ENCODE measurements at regions not wholly inside any gene's neighbourhood (a gene's known extent, or its start where the extent isn't known, plus 50 kb on each side); places are given as distances from the start of the nearest gene placed in this dataset.

DNA sequence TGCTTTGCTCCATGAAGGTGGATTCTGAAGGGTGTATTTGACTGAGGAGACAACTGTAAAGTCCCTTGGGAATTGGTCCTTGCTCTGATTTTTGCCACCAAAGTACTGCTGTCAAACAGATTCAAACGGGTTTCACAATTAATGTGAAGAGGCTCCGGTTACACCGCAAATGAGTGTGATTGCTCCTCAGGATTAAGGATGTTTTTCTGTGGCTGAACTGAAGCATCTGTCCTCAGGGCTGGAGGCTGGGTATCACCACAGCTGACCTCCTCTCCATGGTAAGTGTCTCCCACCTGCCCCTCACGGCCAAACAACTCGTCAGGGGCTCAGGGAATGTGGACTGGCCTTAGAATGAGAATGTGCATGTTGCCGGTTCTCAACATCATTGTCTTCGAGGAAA lies 130.4 kb upstream of the NDUFV2 start:
- Histone ChIP-seq H3K36me3 (no peaks in the 10 kb centered on the region), H3K4me1 (no peaks in the 10 kb centered on the region), H3K9me3 (no peaks in the 10 kb centered on the region), H3K4me3 (no peak overlapping the region), H3K27ac (no peak overlapping the region), H3K27me3 (no peaks in the 10 kb centered on the region)
- intact Hi-C loops (cut with DNase I) = no loop called here
- no peak for DNase-seq (ENCODE audit: extremely low spot score in 2 of 2)
- no peak for TF ChIP-seq POLR2AphosphoS5 (IDR thresholded peaks at IDR 0.05; ENCODE audit: insufficient read depth in 1 of 2, low read depth in 1 of 2)
- no peak for TF ChIP-seq POLR2A (IDR thresholded peaks at IDR 0.05)
- TF ChIP-seq, protein P1, sequence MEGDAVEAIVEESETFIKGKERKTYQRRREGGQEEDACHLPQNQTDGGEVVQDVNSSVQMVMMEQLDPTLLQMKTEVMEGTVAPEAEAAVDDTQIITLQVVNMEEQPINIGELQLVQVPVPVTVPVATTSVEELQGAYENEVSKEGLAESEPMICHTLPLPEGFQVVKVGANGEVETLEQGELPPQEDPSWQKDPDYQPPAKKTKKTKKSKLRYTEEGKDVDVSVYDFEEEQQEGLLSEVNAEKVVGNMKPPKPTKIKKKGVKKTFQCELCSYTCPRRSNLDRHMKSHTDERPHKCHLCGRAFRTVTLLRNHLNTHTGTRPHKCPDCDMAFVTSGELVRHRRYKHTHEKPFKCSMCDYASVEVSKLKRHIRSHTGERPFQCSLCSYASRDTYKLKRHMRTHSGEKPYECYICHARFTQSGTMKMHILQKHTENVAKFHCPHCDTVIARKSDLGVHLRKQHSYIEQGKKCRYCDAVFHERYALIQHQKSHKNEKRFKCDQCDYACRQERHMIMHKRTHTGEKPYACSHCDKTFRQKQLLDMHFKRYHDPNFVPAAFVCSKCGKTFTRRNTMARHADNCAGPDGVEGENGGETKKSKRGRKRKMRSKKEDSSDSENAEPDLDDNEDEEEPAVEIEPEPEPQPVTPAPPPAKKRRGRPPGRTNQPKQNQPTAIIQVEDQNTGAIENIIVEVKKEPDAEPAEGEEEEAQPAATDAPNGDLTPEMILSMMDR (IDR thresholded peaks at IDR 0.05) = no peak

DNA sequence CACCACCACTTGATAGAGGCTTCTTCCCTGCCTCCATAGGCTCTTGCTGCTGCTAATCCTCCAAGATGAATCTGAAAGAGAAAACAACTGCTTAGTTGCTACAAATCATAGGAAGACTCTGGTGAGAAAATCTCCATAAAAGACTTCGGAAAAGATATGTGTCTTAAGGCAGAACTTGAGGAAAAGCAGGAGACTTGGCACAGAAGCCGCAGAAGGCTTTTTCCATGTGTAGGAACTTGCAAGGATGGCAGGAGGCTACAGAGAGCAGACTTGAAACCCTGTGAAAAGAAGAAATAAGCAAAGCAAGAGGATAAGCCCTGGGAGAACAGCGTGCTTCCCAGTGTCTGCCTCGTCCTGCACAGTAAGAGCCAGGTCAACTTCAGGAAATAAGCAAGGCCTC lies 128.2 kb upstream of the NDUFV2 start:
- no peak for DNase-seq (ENCODE audit: extremely low spot score in 2 of 2)
- Histone ChIP-seq H3K4me1 (no peaks in the 10 kb centered on the region), H3K36me3 (no peaks in the 10 kb centered on the region), H3K9me3 (no peaks in the 10 kb centered on the region), H3K27me3 (no peaks in the 10 kb centered on the region), H3K27ac (no peak overlapping the region), H3K4me3 (no peak overlapping the region)
- TF ChIP-seq, protein P1 (IDR thresholded peaks at IDR 0.05) = no peak
- TF ChIP-seq POLR2AphosphoS5 (IDR thresholded peaks at IDR 0.05; ENCODE audit: insufficient read depth in 1 of 2, low read depth in 1 of 2) = no peak
- TF ChIP-seq POLR2A (IDR thresholded peaks at IDR 0.05) = no peak
- intact Hi-C loops (cut with DNase I) = no loop called here

DNA sequence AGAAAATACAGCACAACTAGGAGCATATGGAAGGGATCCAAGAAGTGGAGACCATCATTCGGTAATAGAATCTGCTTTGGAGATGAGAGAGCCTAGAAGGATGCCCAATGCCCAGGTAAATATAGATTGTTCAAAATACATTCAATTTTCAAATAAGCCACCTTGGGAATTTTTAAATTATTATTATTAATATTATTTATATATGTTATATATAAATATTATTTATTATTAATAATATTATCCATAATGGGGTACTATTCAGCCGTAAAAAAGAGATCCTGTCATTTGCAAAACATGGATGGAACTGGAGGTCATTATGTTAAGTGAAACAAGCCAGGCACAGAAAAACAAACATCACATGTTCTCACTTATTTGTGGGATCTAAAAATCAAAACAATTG lies 127.8 kb upstream of the NDUFV2 start:
- Histone ChIP-seq H3K9me3 (no peaks in the 10 kb centered on the region), H3K36me3 (no peaks in the 10 kb centered on the region), H3K27ac (no peak overlapping the region), H3K4me3 (no peak overlapping the region), H3K27me3 (no peaks in the 10 kb centered on the region), H3K4me1 (no peaks in the 10 kb centered on the region)
- intact Hi-C loops (cut with DNase I) = no loop called here
- TF ChIP-seq POLR2AphosphoS5 (IDR thresholded peaks at IDR 0.05; ENCODE audit: insufficient read depth in 1 of 2, low read depth in 1 of 2) = no peak
- no peak for TF ChIP-seq POLR2A (IDR thresholded peaks at IDR 0.05)
- TF ChIP-seq, protein P1 (IDR thresholded peaks at IDR 0.05) = no peak
- DNase-seq (ENCODE audit: extremely low spot score in 2 of 2) = no peak

DNA sequence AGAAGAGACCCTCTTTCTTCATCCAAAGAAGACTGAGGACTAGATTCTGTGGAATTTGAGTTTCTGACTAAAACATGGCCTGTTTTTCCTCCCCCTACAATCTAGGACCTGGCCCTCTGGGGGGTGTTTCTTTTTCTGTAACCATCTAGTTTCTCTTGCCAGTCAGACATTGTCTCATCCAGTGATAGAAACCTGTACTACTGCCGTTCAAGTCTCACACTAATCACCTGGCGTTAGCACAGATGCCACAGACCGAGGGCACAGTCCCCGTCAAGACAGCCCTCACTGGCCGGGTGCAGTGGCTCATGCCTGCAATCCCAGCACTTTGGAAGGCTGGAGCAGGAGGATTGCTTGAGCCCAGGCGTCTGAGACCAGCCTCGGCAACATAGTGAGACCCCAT lies 126.9 kb upstream of the NDUFV2 start:
- Histone ChIP-seq H3K4me1 (no peaks in the 10 kb centered on the region), H3K9me3 (no peaks in the 10 kb centered on the region), H3K27me3 (no peaks in the 10 kb centered on the region), H3K36me3 (no peaks in the 10 kb centered on the region), H3K27ac (no peak overlapping the region), H3K4me3 (no peak overlapping the region)
- intact Hi-C loops (cut with DNase I) = no loop called here
- no peak for DNase-seq (ENCODE audit: extremely low spot score in 2 of 2)
- no peak for TF ChIP-seq POLR2AphosphoS5 (IDR thresholded peaks at IDR 0.05; ENCODE audit: insufficient read depth in 1 of 2, low read depth in 1 of 2)
- TF ChIP-seq POLR2A (IDR thresholded peaks at IDR 0.05) = no peak
- TF ChIP-seq, protein P1 (IDR thresholded peaks at IDR 0.05) = no peak

DNA sequence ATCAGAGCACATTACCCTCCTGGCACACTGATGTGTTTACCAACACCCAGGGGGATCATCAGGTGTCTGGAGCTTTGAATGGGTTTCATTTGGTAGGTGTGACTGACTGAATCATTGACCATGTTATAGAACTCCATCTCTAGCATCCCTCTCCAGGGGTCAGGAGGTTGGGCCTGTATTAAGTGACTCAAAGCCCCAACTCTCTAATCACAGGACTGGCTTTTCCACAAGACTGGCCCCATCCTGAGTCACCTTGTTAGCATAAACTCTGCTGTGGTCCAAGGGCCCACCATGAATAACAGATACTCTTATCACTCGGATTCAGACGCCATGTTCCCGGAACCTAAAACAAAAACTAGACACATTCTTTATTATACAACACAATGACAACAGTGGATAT lies 125.9 kb upstream of the NDUFV2 start:
- H3K4me3 ChIP-seq = no peak overlapping the region
- no peak for DNase-seq (ENCODE audit: extremely low spot score in 2 of 2)
- H3K4me1 ChIP-seq = no peaks in the 10 kb centered on the region
- H3K36me3 ChIP-seq = no peaks in the 10 kb centered on the region
- no peak overlapping the region for H3K27ac ChIP-seq
- TF ChIP-seq, protein P1 (IDR thresholded peaks at IDR 0.05) = no peak
- TF ChIP-seq POLR2A (IDR thresholded peaks at IDR 0.05) = no peak
- TF ChIP-seq POLR2AphosphoS5 (IDR thresholded peaks at IDR 0.05; ENCODE audit: insufficient read depth in 1 of 2, low read depth in 1 of 2) = no peak
- no peaks in the 10 kb centered on the region for H3K9me3 ChIP-seq
- no peaks in the 10 kb centered on the region for H3K27me3 ChIP-seq
- intact Hi-C loops (cut with DNase I) = no loop called here
